Dermis blood vessel endothelial cell (primary cell): ENCODE measurements at regions not wholly inside any gene's neighbourhood (a gene's known extent, or its start where the extent isn't known, plus 50 kb on each side); places are given as distances from the start of the nearest gene placed in this dataset.

Source experiments
- DNase-seq: peaks from one replicate; pipeline ENCODE4 v3.0.0; 2010

GRCh38 chr4:107153228-107153627 is 117.1 kb upstream of the DKK2 start:
- peak; percentile 33 for DNase-seq

GRCh38 chr4:107151173-107151572 is 115.1 kb upstream of the DKK2 start:
- no peak for DNase-seq

GRCh38 chr4:107148904-107149303 is 112.8 kb upstream of the DKK2 start:
- DNase-seq, result no peak

GRCh38 chr4:107147873-107148272 is 111.8 kb upstream of the DKK2 start:
- DNase-seq, result no peak

- no peak for DNase-seq
Measured at GRCh38 chr4:107138433-107138832, 102.3 kb upstream of the DKK2 start.

GRCh38 chr4:107133965-107134653 is 98.0 kb upstream of the DKK2 start:
- no peak for DNase-seq

- DNase-seq, result peak; percentile 36
Measured at GRCh38 chr4:107131295-107131694, 95.2 kb upstream of the DKK2 start.

GRCh38 chr4:107130157-107130556 is 94.0 kb upstream of the DKK2 start:
- peak; percentile 77 for DNase-seq

GRCh38 chr4:107129611-107130010 is 93.5 kb upstream of the DKK2 start:
- no peak for DNase-seq

- DNase-seq, result no peak
Measured at GRCh38 chr4:107129076-107129475, 93.0 kb upstream of the DKK2 start.

- no peak for DNase-seq
Measured at GRCh38 chr4:107128116-107128515, 92.0 kb upstream of the DKK2 start.

- DNase-seq, result no peak
Measured at GRCh38 chr4:107125496-107125895, 89.4 kb upstream of the DKK2 start.

GRCh38 chr4:107122736-107123135 is 86.6 kb upstream of the DKK2 start:
- DNase-seq, result peak; percentile 37

GRCh38 chr4:107120661-107121060 is 84.5 kb upstream of the DKK2 start:
- DNase-seq, result peak; percentile 32

GRCh38 chr4:107117726-107118125 is 81.6 kb upstream of the DKK2 start:
- no peak for DNase-seq

- DNase-seq, result no peak
Measured at GRCh38 chr4:107115185-107115847, 79.2 kb upstream of the DKK2 start.

GRCh38 chr4:107114059-107114458 is 77.9 kb upstream of the DKK2 start:
- DNase-seq, result no peak

GRCh38 chr4:107098401-107098800 is 62.3 kb upstream of the DKK2 start:
- DNase-seq, result no peak

GRCh38 chr4:107094976-107095375 is 58.9 kb upstream of the DKK2 start:
- no peak for DNase-seq

GRCh38 chr4:107094332-107094731 is 58.2 kb upstream of the DKK2 start:
- peak; percentile 69 for DNase-seq
